ENCODE measurements at regions not wholly inside any gene's neighbourhood (a gene's known extent, or its start where the extent isn't known, plus 50 kb on each side); places are given as distances from the start of the nearest gene placed in this dataset.

DNA sequence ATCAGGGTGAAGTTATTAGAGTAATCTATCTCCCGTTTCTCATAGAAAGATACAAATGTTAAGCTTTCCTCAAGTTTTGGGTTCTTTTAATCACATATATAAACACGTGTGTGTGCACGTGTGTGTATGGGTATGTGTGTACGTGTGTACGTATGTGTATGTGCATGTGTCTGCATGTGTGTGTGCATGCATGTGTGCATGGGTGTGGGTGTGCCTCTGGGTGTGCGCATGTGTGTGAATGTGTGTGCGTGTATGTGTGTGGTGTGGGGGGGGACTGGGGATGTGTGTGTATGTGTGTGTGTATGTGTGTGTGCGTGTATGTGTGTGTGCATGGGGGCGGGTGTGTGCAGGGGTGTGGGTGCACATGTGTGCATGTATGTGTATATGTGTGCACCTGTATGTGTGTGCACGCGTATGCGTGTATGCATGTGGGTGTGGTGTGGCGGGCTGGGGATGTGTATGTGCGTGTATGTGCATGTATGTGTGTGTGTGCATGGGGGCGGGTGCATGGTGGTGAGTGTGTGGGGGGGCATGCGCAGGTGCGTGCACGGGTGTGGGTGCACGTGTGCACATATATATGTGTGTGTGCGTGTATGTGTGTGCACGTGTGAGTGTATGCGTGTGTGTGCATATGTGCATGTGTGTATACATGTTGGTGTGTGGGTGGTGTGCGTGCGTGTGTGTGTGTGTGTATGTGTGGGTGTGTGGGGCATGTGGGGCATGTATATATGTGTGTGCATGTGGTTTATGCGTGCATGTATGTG lies 304.0 kb downstream of the MBD2 start (continued):
- TF ChIP-seq, protein P1, sequence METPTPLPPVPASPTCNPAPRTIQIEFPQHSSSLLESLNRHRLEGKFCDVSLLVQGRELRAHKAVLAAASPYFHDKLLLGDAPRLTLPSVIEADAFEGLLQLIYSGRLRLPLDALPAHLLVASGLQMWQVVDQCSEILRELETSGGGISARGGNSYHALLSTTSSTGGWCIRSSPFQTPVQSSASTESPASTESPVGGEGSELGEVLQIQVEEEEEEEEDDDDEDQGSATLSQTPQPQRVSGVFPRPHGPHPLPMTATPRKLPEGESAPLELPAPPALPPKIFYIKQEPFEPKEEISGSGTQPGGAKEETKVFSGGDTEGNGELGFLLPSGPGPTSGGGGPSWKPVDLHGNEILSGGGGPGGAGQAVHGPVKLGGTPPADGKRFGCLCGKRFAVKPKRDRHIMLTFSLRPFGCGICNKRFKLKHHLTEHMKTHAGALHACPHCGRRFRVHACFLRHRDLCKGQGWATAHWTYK (CRISPR knock-in tag; IDR thresholded peaks at IDR 0.05), result no peak
- TF ChIP-seq RBM22 (IDR thresholded peaks at IDR 0.05; ENCODE audit: low read depth, low read length, poor library complexity, severe bottlenecking) (no peak), FOXP1 (CRISPR knock-in tag; IDR thresholded peaks at IDR 0.05) (no peak), XRCC4 (IDR thresholded peaks at IDR 0.05; ENCODE audit: extremely low read depth, insufficient read depth, insufficient read length) (no peak), NR2C1 (IDR thresholded peaks at IDR 0.05) (no peak), NR2C1 (tag; IDR thresholded peaks at IDR 0.05) (no peak), MAFK (IDR thresholded peaks at IDR 0.05; ENCODE audit: low read length) (no peak), SMC3 (conservative IDR thresholded peaks at IDR 0.05; ENCODE audit: insufficient read depth, low read depth, low read length) (no peak), KDM1A (IDR thresholded peaks at IDR 0.05) (no peak), TCFL5 (CRISPR knock-in tag; conservative IDR thresholded peaks at IDR 0.05) (no peak), NCOA2 (IDR thresholded peaks at IDR 0.05; ENCODE audit: partially characterized antibody in 2 of 2) (no peak), ZNF445 (CRISPR knock-in tag; IDR thresholded peaks at IDR 0.05; ENCODE audit: low read depth) (no peak), XRCC5 (IDR thresholded peaks at IDR 0.05; ENCODE audit: low read depth, low read length) (no peak)
- TF ChIP-seq, protein P2, sequence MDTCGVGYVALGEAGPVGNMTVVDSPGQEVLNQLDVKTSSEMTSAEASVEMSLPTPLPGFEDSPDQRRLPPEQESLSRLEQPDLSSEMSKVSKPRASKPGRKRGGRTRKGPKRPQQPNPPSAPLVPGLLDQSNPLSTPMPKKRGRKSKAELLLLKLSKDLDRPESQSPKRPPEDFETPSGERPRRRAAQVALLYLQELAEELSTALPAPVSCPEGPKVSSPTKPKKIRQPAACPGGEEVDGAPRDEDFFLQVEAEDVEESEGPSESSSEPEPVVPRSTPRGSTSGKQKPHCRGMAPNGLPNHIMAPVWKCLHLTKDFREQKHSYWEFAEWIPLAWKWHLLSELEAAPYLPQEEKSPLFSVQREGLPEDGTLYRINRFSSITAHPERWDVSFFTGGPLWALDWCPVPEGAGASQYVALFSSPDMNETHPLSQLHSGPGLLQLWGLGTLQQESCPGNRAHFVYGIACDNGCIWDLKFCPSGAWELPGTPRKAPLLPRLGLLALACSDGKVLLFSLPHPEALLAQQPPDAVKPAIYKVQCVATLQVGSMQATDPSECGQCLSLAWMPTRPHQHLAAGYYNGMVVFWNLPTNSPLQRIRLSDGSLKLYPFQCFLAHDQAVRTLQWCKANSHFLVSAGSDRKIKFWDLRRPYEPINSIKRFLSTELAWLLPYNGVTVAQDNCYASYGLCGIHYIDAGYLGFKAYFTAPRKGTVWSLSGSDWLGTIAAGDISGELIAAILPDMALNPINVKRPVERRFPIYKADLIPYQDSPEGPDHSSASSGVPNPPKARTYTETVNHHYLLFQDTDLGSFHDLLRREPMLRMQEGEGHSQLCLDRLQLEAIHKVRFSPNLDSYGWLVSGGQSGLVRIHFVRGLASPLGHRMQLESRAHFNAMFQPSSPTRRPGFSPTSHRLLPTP (IDR thresholded peaks at IDR 0.05; ENCODE audit: borderline replicate concordance, extremely low read depth, insufficient read length), result no peak
- TF ChIP-seq, protein P3, sequence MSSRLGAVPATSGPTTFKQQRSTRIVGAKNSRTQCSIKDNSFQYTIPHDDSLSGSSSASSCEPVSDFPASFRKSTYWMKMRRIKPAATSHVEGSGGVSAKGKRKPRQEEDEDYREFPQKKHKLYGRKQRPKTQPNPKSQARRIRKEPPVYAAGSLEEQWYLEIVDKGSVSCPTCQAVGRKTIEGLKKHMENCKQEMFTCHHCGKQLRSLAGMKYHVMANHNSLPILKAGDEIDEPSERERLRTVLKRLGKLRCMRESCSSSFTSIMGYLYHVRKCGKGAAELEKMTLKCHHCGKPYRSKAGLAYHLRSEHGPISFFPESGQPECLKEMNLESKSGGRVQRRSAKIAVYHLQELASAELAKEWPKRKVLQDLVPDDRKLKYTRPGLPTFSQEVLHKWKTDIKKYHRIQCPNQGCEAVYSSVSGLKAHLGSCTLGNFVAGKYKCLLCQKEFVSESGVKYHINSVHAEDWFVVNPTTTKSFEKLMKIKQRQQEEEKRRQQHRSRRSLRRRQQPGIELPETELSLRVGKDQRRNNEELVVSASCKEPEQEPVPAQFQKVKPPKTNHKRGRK (tag; IDR thresholded peaks at IDR 0.05), result no peak
- TF ChIP-seq, protein P4, sequence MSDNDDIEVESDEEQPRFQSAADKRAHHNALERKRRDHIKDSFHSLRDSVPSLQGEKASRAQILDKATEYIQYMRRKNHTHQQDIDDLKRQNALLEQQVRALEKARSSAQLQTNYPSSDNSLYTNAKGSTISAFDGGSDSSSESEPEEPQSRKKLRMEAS (CRISPR knock-in tag; IDR thresholded peaks at IDR 0.05), result no peak
- TF ChIP-seq, protein P5, sequence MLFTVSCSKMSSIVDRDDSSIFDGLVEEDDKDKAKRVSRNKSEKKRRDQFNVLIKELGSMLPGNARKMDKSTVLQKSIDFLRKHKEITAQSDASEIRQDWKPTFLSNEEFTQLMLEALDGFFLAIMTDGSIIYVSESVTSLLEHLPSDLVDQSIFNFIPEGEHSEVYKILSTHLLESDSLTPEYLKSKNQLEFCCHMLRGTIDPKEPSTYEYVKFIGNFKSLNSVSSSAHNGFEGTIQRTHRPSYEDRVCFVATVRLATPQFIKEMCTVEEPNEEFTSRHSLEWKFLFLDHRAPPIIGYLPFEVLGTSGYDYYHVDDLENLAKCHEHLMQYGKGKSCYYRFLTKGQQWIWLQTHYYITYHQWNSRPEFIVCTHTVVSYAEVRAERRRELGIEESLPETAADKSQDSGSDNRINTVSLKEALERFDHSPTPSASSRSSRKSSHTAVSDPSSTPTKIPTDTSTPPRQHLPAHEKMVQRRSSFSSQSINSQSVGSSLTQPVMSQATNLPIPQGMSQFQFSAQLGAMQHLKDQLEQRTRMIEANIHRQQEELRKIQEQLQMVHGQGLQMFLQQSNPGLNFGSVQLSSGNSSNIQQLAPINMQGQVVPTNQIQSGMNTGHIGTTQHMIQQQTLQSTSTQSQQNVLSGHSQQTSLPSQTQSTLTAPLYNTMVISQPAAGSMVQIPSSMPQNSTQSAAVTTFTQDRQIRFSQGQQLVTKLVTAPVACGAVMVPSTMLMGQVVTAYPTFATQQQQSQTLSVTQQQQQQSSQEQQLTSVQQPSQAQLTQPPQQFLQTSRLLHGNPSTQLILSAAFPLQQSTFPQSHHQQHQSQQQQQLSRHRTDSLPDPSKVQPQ (CRISPR knock-in tag; IDR thresholded peaks at IDR 0.05; ENCODE audit: borderline replicate concordance), result no peak

Data from K562 (cell line).